Caco-2 (cell line): ENCODE measurements at regions not wholly inside any gene's neighbourhood (a gene's known extent, or its start where the extent isn't known, plus 50 kb on each side); places are given as distances from the start of the nearest gene placed in this dataset.

ENCODE experiments used
- BruUV-seq: library from RNA; stranded (reverse); fragments of 400-500 nt; replicated peaks from 2 replicates; lab custom pipeline; 2021; lab: Mats Ljungman, UMichigan
- CTCF ChIA-PET: fragments of 300-600 bp; sonication (Branson Sonifier 250); formaldehyde crosslinking; loops from one replicate; lab custom pipeline; 2022; ENCODE audit warnings: antibody characterized with exemption; lab: Charles Lee
- POLR2A ChIA-PET: fragments of 300-600 bp; sonication (Branson Sonifier 250); formaldehyde crosslinking; loops from one replicate; lab custom pipeline; 2022; ENCODE audit warnings: antibody characterized with exemption; lab: Charles Lee
- DNase-seq, 2 experiments: peaks; one replicate each; pipeline versions ENCODE4 v3.0.0 to v3.0.0-alpha.2; 2020 to 2022
- H3K27me3 ChIP-seq: replicated peaks from 2 replicates; pipeline ENCODE4 v1.6.0; 2011; ENCODE audit warnings: low read length; ENCODE audit not compliant: control insufficient read depth, insufficient read depth
- H3K36me3 ChIP-seq: 2 replicates; pipeline ENCODE4 v1.5.1; 2011; ENCODE audit warnings: low read length; ENCODE audit not compliant: control insufficient read depth, insufficient read depth
- H3K4me1 ChIP-seq: fragments of 250-450 bp; sonication (Bioruptor Pico); 2 replicates; pipeline ENCODE4 v1.5.1; 2020; ENCODE audit warnings: mild to moderate bottlenecking
- H3K4me3 ChIP-seq: 2 replicates; pipeline ENCODE4 v1.5.1; 2011; ENCODE audit warnings: low read depth, mild to moderate bottlenecking, control low read depth, low read length
- H3K9me3 ChIP-seq: fragments of 250-450 bp; sonication (Bioruptor Pico); 2 replicates; pipeline ENCODE4 v1.5.1; 2020; ENCODE audit warnings: mild to moderate bottlenecking, moderate library complexity
- H3K27ac Mint-ChIP-seq: one replicate; pipeline ENCODE4 v1.8.0; 2022; ENCODE audit warnings: mixed read lengths; ENCODE audit not compliant: unreplicated experiment
- H3K27me3 Mint-ChIP-seq: one replicate; pipeline ENCODE4 v1.8.0; 2022; ENCODE audit warnings: mixed read lengths; ENCODE audit not compliant: insufficient read depth, unreplicated experiment
- H3K36me3 Mint-ChIP-seq: one replicate; pipeline ENCODE4 v1.8.0; 2022; ENCODE audit warnings: mild to moderate bottlenecking, mixed read lengths; ENCODE audit not compliant: insufficient read depth, unreplicated experiment
- H3K4me1 Mint-ChIP-seq: one replicate; pipeline ENCODE4 v1.8.0; 2022; ENCODE audit warnings: low read depth, mixed read lengths; ENCODE audit not compliant: unreplicated experiment
- H3K4me3 Mint-ChIP-seq: one replicate; pipeline ENCODE4 v1.8.0; 2022; ENCODE audit warnings: mild to moderate bottlenecking, moderate library complexity, mixed read lengths; ENCODE audit not compliant: unreplicated experiment
- H3K9me3 Mint-ChIP-seq: one replicate; pipeline ENCODE4 v1.8.0; 2022; ENCODE audit warnings: mixed read lengths; ENCODE audit not compliant: unreplicated experiment
- CTCF ChIP-seq, 2 experiments: fragments of 200-600 bp in 1 of 2; IDR thresholded peaks; 1 replicate in 1 of 2; 2 replicates in 1 of 2; pipeline versions ENCODE4 v1.5.1 to v1.8.0; 2011 to 2022; ENCODE audit warnings: antibody characterized with exemption in 1 of 2, control low read depth in 1 of 2, inconsistent platforms in 1 of 2, low read depth in 1 of 2, low read length in 1 of 2, mild to moderate bottlenecking in 1 of 2, moderate library complexity in 1 of 2; ENCODE audit not compliant: insufficient read depth in 1 of 2, severe bottlenecking in 1 of 2, unreplicated experiment in 1 of 2
- intact Hi-C: fragments of 100-400 bp; cut with micrococcal nuclease; formaldehyde crosslinking; loops from one replicate; pipeline ENCODE4 v1.10.0; 2022; ENCODE audit not compliant: unreplicated experiment

GRCh38 chr2:81299841-81300240, 995.3 kb upstream of the LRRTM1 start:
- POLR2A ChIA-PET, result no interaction called here
- no peak for TF ChIP-seq CTCF (IDR thresholded peaks at IDR 0.05; ENCODE audit: insufficient read depth in 1 of 2, low read depth in 1 of 2, low read length in 1 of 2, severe bottlenecking in 1 of 2, unreplicated experiment in 1 of 2)
- Mint-ChIP-seq H3K4me3 (no peak overlapping the region), H3K27me3 (no peaks in the 10 kb centered on the region), H3K4me1 (peaks cover 7% of the 10 kb centered on the region), H3K27ac (no peak overlapping the region), H3K9me3 (peaks cover 10% of the 10 kb centered on the region), H3K36me3 (no peaks in the 10 kb centered on the region)
- intact Hi-C loops, result no loop called here
- Histone ChIP-seq H3K4me1 (no peaks in the 10 kb centered on the region), H3K27me3 (no peaks in the 10 kb centered on the region), H3K36me3 (no peaks in the 10 kb centered on the region), H3K9me3 (no peaks in the 10 kb centered on the region; the same call in 1 of the 2 replicates), H3K4me3 (no peak overlapping the region)
- CTCF ChIA-PET, result no interaction called here
- no TSS peak for BruUV-seq
- DNase-seq, result no peak

- H3K4me1 ChIP-seq, result no peaks in the 10 kb centered on the region
- intact Hi-C loops, result no loop called here
- Mint-ChIP-seq H3K4me1 (no peaks in the 10 kb centered on the region), H3K27ac (no peak overlapping the region), H3K36me3 (no peaks in the 10 kb centered on the region), H3K9me3 (no peaks in the 10 kb centered on the region), H3K27me3 (no peaks in the 10 kb centered on the region), H3K4me3 (no peak overlapping the region)
- no peaks in the 10 kb centered on the region for H3K27me3 ChIP-seq
- POLR2A ChIA-PET, result no interaction called here
- H3K9me3 ChIP-seq, result no peaks in the 10 kb centered on the region
- no peak for TF ChIP-seq CTCF (IDR thresholded peaks at IDR 0.05; ENCODE audit: insufficient read depth in 1 of 2, low read depth in 1 of 2, low read length in 1 of 2, severe bottlenecking in 1 of 2, unreplicated experiment in 1 of 2)
- CTCF ChIA-PET, result no interaction called here
- no TSS peak for BruUV-seq
- no peak overlapping the region for H3K4me3 ChIP-seq
- no peaks in the 10 kb centered on the region for H3K36me3 ChIP-seq
- no peak for DNase-seq
These were observed 986.3 kb upstream of the LRRTM1 start for GRCh38 chr2:81290846-81291245.

- ChIA-PET POLR2A (no interaction called here), CTCF (no interaction called here)
- Histone ChIP-seq H3K27me3 (no peaks in the 10 kb centered on the region), H3K36me3 (no peaks in the 10 kb centered on the region), H3K4me3 (no peak overlapping the region), H3K4me1 (no peaks in the 10 kb centered on the region), H3K9me3 (no peaks in the 10 kb centered on the region)
- no peaks in the 10 kb centered on the region for H3K36me3 Mint-ChIP-seq
- no peaks in the 10 kb centered on the region for H3K9me3 Mint-ChIP-seq
- no peak for DNase-seq
- no TSS peak for BruUV-seq
- intact Hi-C loops, result no loop called here
- no peaks in the 10 kb centered on the region for H3K27me3 Mint-ChIP-seq
- TF ChIP-seq CTCF (IDR thresholded peaks at IDR 0.05; ENCODE audit: insufficient read depth in 1 of 2, low read depth in 1 of 2, low read length in 1 of 2, severe bottlenecking in 1 of 2, unreplicated experiment in 1 of 2), result no peak
- H3K4me1 Mint-ChIP-seq, result no peaks in the 10 kb centered on the region
- H3K27ac Mint-ChIP-seq, result no peak overlapping the region
- H3K4me3 Mint-ChIP-seq, result no peak overlapping the region
These were observed 978.5 kb upstream of the LRRTM1 start for GRCh38 chr2:81283081-81283480.
